IMR-90 (cell line): ENCODE measurements at regions not wholly inside any gene's neighbourhood (a gene's known extent, or its start where the extent isn't known, plus 50 kb on each side); places are given as distances from the start of the nearest gene placed in this dataset.

ENCODE experiments used
- ATAC-seq: fragments of 200-7000 bp; cut with Tn5 transposase; 2 replicates; pipeline ENCODE4 v1.9.1; 2020; ENCODE audit warnings: low read depth, mild to moderate bottlenecking, moderate library complexity
- BruUV-seq: library from RNA; stranded (reverse); fragments of 400-500 nt; replicated peaks from 2 replicates; lab custom pipeline; 2021; lab: Mats Ljungman, UMichigan
- CTCF ChIA-PET: fragments of 300-600 bp; formaldehyde crosslinking; extraction: SDS; loops from one replicate; lab custom pipeline; 2021; ENCODE audit warnings: antibody characterized with exemption; lab: Yijun Ruan, JAX
- POLR2A ChIA-PET: fragments of 300-600 bp; sonication (Branson Sonifier 250); formaldehyde crosslinking; loops from one replicate; lab custom pipeline; 2022; ENCODE audit warnings: antibody characterized with exemption; ENCODE audit not compliant: unreplicated experiment; lab: Charles Lee
- DNase-seq: peaks from one replicate; pipeline ENCODE4 v3.0.0; 2013
- H2AFZ ChIP-seq: replicated peaks from 2 replicates; pipeline ENCODE3; 2013; ENCODE audit warnings: low read length, mild to moderate bottlenecking; ENCODE audit not compliant: poor library complexity
- H2AK5ac ChIP-seq: 2 replicates; pipeline ENCODE4 v1.6.1; 2013; ENCODE audit warnings: low read depth, low read length, inconsistent platforms
- H2AK9ac ChIP-seq: replicated peaks from 2 replicates; pipeline ENCODE3; 2013; ENCODE audit warnings: mild to moderate bottlenecking, low read depth, low read length, moderate library complexity; ENCODE audit not compliant: poor library complexity
- H2BK120ac ChIP-seq: 2 replicates; pipeline ENCODE4 v1.6.1; 2013; ENCODE audit warnings: low read depth, low read length, inconsistent platforms
- H2BK15ac ChIP-seq: 3 replicates; pipeline ENCODE4 v1.6.1; 2013; ENCODE audit warnings: low read depth, low read length, inconsistent platforms
- H2BK20ac ChIP-seq: 2 replicates; pipeline ENCODE4 v1.6.1; 2013; ENCODE audit warnings: low read depth, mild to moderate bottlenecking, inconsistent platforms, low read length, moderate library complexity
- H2BK5ac ChIP-seq: 2 replicates; pipeline ENCODE4 v1.6.1; 2013; ENCODE audit warnings: mild to moderate bottlenecking, low read depth, low read length, inconsistent platforms; ENCODE audit not compliant: poor library complexity, severe bottlenecking
- H3K14ac ChIP-seq: replicated peaks from 2 replicates; pipeline ENCODE4 v1.6.1; 2013; ENCODE audit warnings: low read depth, low read length, inconsistent platforms
- H3K18ac ChIP-seq: 2 replicates; pipeline ENCODE4 v1.6.1; 2013; ENCODE audit warnings: low read depth, low read length, control low read depth
- H3K23ac ChIP-seq: 2 replicates; pipeline ENCODE4 v1.6.1; 2013; ENCODE audit warnings: low read depth, low read length, inconsistent platforms
- H3K27ac ChIP-seq: 2 replicates; pipeline ENCODE4 v1.5.1; 2013; ENCODE audit warnings: mild to moderate bottlenecking, control low read depth, low read length; ENCODE audit not compliant: insufficient read depth
- H3K27me3 ChIP-seq: 2 replicates; pipeline ENCODE4 v1.6.1; 2013; ENCODE audit warnings: low read length; ENCODE audit not compliant: control insufficient read depth, insufficient read depth
- H3K36me3 ChIP-seq: 2 replicates; pipeline ENCODE4 v1.6.1; 2013; ENCODE audit warnings: low read length, mixed read lengths; ENCODE audit not compliant: control insufficient read depth, insufficient read depth
- H3K4ac ChIP-seq: 2 replicates; pipeline ENCODE4 v1.6.1; 2013; ENCODE audit warnings: low read depth, low read length, inconsistent platforms
- H3K4me1 ChIP-seq: 2 replicates; pipeline ENCODE4 v1.6.1; 2013; ENCODE audit warnings: low read length, mixed read lengths; ENCODE audit not compliant: control insufficient read depth, insufficient read depth
- H3K4me2 ChIP-seq: 2 replicates; pipeline ENCODE4 v1.6.1; 2013; ENCODE audit warnings: low read depth, mild to moderate bottlenecking, control low read depth, low read length, moderate library complexity
- H3K4me3 ChIP-seq: 2 replicates; pipeline ENCODE4 v1.5.1; 2013; ENCODE audit warnings: low read depth, mild to moderate bottlenecking, control low read depth, low read length, moderate library complexity; ENCODE audit not compliant: insufficient read depth
- H3K56ac ChIP-seq: 2 replicates; pipeline ENCODE4 v1.6.1; 2013; ENCODE audit warnings: low read length, inconsistent platforms; ENCODE audit not compliant: insufficient read depth; ENCODE audit errors: extremely low read depth
- H3K79me1 ChIP-seq, 2 experiments: 2 replicates each; pipeline ENCODE4 v1.6.1; 2013; ENCODE audit warnings: low read length in 2 of 2, inconsistent platforms in 1 of 2, low read depth in 1 of 2
- H3K9ac ChIP-seq: 2 replicates; pipeline ENCODE4 v1.6.1; 2013; ENCODE audit warnings: low read depth, low read length, control low read depth
- H3K9me1 ChIP-seq: 2 replicates; pipeline ENCODE4 v1.6.1; 2013; ENCODE audit warnings: low read length, inconsistent platforms; ENCODE audit not compliant: insufficient read depth
- H3K9me3 ChIP-seq: 2 replicates; pipeline ENCODE4 v1.6.1; 2013; ENCODE audit warnings: low read length; ENCODE audit not compliant: control insufficient read depth, insufficient read depth
- H4K20me1 ChIP-seq: 2 replicates; pipeline ENCODE4 v1.6.1; 2013; ENCODE audit warnings: low read length, inconsistent platforms; ENCODE audit not compliant: insufficient read depth
- H4K5ac ChIP-seq: 2 replicates; pipeline ENCODE4 v1.6.1; 2013; ENCODE audit warnings: mild to moderate bottlenecking, low read depth, low read length, control low read depth
- H4K8ac ChIP-seq, 2 experiments: 2 replicates each; pipeline ENCODE4 v1.6.1; 2013; ENCODE audit warnings: low read depth in 2 of 2, low read length in 2 of 2, control low read depth in 1 of 2, inconsistent platforms in 1 of 2
- H4K91ac ChIP-seq: 2 replicates; pipeline ENCODE4 v1.6.1; 2013; ENCODE audit warnings: low read depth, low read length, inconsistent platforms; ENCODE audit not compliant: insufficient read depth
- CEBPB ChIP-seq: IDR thresholded peaks from 2 replicates; pipeline ENCODE4 v1.6.1; 2012; ENCODE audit warnings: low read depth, low read length, improper control_type of control experiment
- MAFK ChIP-seq: IDR thresholded peaks from 2 replicates; pipeline ENCODE4 v1.6.1; 2012; ENCODE audit warnings: low read depth, low read length, improper control_type of control experiment
- RFX5 ChIP-seq: IDR thresholded peaks from 2 replicates; pipeline ENCODE4 v1.8.0; 2012; ENCODE audit warnings: low read depth, mild to moderate bottlenecking, low read length, moderate library complexity
- dilution Hi-C: fragments of 300-500 bp; cut with HindIII; formaldehyde crosslinking; loops from one replicate; pipeline ENCODE4 v1.14.3; 2018; ENCODE audit warnings: low sequenced_read_pairs; ENCODE audit not compliant: unreplicated experiment
- in situ Hi-C: fragments of 300-500 bp; cut with MboI; formaldehyde crosslinking; loops from 3 replicates; pipeline ENCODE4 v1.14.3; 2019; ENCODE audit warnings: low sequenced_read_pairs, inconsistent platforms, mixed read lengths
- intact Hi-C: fragments of 100-400 bp; cut with micrococcal nuclease; formaldehyde crosslinking; loops from 2 replicates; pipeline ENCODE4 v1.10.0; 2022
- TF ChIP-seq, protein P1 (sequence below): conservative IDR thresholded peaks from 2 replicates; pipeline ENCODE4 v1.5.1; 2012; ENCODE audit warnings: mild to moderate bottlenecking, low read depth, low read length, improper control_type of control experiment

DNA sequence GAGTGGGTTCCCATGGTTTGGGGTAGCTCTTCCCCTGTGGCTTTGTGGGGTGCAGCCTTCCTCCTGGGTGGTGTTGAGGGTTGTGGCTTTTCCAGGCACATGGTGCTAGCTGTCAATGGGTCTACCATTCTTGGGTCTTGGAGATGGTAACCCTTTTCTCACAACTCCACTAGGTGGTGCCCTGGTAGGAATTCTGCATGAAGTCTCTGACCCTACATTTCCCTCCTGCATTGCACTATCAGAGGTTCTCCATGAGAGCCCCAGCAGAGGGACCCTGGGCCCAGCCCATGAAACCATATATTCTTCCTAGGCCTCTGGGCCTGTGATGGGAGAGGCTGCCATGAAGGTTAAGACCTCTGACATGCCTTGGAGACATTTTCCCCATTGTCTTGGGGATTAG is 1093.3 kb downstream of the SLC16A7 start:
- no peak overlapping the region for H2BK15ac ChIP-seq
- no peak overlapping the region for H3K14ac ChIP-seq
- no peaks in the 10 kb centered on the region for H3K4me1 ChIP-seq
- H2BK120ac ChIP-seq = no peak overlapping the region
- H3K9ac ChIP-seq = no peak overlapping the region
- POLR2A ChIA-PET = no interaction called here
- H2AK9ac ChIP-seq = no peak overlapping the region
- no peak overlapping the region for H3K56ac ChIP-seq
- no peaks in the 10 kb centered on the region for H4K20me1 ChIP-seq
- no peak overlapping the region for H4K5ac ChIP-seq
- H3K9me1 ChIP-seq = no peaks in the 10 kb centered on the region
- H3K23ac ChIP-seq = no peak overlapping the region
- no peak overlapping the region for H2BK5ac ChIP-seq
- no peaks in the 10 kb centered on the region for H3K79me1 ChIP-seq
- in situ Hi-C loops (no loop called here), intact Hi-C loops (no loop called here), dilution Hi-C loops (no loop called here)
- TF ChIP-seq CEBPB (no peak), MAFK (no peak), RFX5 (no peak)
- TF ChIP-seq, protein P1, sequence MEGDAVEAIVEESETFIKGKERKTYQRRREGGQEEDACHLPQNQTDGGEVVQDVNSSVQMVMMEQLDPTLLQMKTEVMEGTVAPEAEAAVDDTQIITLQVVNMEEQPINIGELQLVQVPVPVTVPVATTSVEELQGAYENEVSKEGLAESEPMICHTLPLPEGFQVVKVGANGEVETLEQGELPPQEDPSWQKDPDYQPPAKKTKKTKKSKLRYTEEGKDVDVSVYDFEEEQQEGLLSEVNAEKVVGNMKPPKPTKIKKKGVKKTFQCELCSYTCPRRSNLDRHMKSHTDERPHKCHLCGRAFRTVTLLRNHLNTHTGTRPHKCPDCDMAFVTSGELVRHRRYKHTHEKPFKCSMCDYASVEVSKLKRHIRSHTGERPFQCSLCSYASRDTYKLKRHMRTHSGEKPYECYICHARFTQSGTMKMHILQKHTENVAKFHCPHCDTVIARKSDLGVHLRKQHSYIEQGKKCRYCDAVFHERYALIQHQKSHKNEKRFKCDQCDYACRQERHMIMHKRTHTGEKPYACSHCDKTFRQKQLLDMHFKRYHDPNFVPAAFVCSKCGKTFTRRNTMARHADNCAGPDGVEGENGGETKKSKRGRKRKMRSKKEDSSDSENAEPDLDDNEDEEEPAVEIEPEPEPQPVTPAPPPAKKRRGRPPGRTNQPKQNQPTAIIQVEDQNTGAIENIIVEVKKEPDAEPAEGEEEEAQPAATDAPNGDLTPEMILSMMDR = no peak
- CTCF ChIA-PET = no interaction called here
- no peak overlapping the region for H2AFZ ChIP-seq
- H3K27ac ChIP-seq = no peak overlapping the region
- ATAC-seq (no peak), DNase-seq (no peak)
- no peak overlapping the region for H3K4me2 ChIP-seq
- BruUV-seq = no TSS peak
- H3K27me3 ChIP-seq = no peaks in the 10 kb centered on the region
- H3K4ac ChIP-seq = no peak overlapping the region
- no peak overlapping the region for H2AK5ac ChIP-seq
- no peaks in the 10 kb centered on the region for H3K36me3 ChIP-seq
- H4K8ac ChIP-seq = no peak overlapping the region
- H3K9me3 ChIP-seq = peaks cover 5% of the 10 kb centered on the region
- H2BK20ac ChIP-seq = no peak overlapping the region
- H4K91ac ChIP-seq = no peak overlapping the region
- no peak overlapping the region for H3K4me3 ChIP-seq
- H3K18ac ChIP-seq = no peak overlapping the region
